H1 (cell line): ENCODE measurements at regions not wholly inside any gene's neighbourhood (a gene's known extent, or its start where the extent isn't known, plus 50 kb on each side); places are given as distances from the start of the nearest gene placed in this dataset.

Experiments
- CTCF ChIA-PET: fragments of 300-600 bp; sonication (Branson Sonifier 250); formaldehyde crosslinking; loops from one replicate; lab custom pipeline; 2021; ENCODE audit not compliant: partially characterized antibody; lab: Charles Lee
- POLR2A ChIA-PET: fragments of 300-600 bp; sonication (Branson Sonifier 250); formaldehyde crosslinking; loops from one replicate; lab custom pipeline; 2021; ENCODE audit warnings: inconsistent platforms; ENCODE audit not compliant: partially characterized antibody; lab: Charles Lee
- DNase-seq, 2 experiments: peaks; one replicate each; pipeline versions ENCODE4 v3.0.0 to v3.0.0-alpha.2; 2010 to 2022; ENCODE audit warnings: low spot score in 2 of 2, low read depth in 1 of 2, mixed read lengths in 1 of 2
- FAIRE-seq: peaks from 2 replicates; lab custom pipeline; 2011; peaks lifted over from hg19 to GRCh38; lab: Jason Lieb, UNC
- H2AFZ ChIP-seq: 2 replicates; pipeline ENCODE4 v1.8.1; 2012; ENCODE audit warnings: low read length, inconsistent platforms
- H2AK5ac ChIP-seq: 2 replicates; pipeline ENCODE4 v1.6.1; 2013; ENCODE audit warnings: low read depth, low read length
- H2BK120ac ChIP-seq: replicated peaks from 2 replicates; pipeline ENCODE3; 2013; ENCODE audit warnings: low read depth, low read length, inconsistent platforms
- H2BK12ac ChIP-seq: 2 replicates; pipeline ENCODE4 v1.6.1; 2013; ENCODE audit warnings: low read depth, low read length
- H2BK15ac ChIP-seq: 2 replicates; pipeline ENCODE4 v1.6.1; 2013; ENCODE audit warnings: low read length
- H2BK20ac ChIP-seq: 2 replicates; pipeline ENCODE4 v1.6.1; 2013; ENCODE audit warnings: low read length
- H2BK5ac ChIP-seq: 2 replicates; pipeline ENCODE4 v1.6.1; 2013; ENCODE audit warnings: low read depth, low read length
- H3K14ac ChIP-seq: 2 replicates; pipeline ENCODE4 v1.6.1; 2013; ENCODE audit warnings: inconsistent platforms; ENCODE audit not compliant: insufficient read length
- H3K18ac ChIP-seq: 2 replicates; pipeline ENCODE4 v1.6.1; 2013; ENCODE audit warnings: low read length; ENCODE audit errors: extremely low read depth
- H3K23ac ChIP-seq: 2 replicates; pipeline ENCODE4 v1.6.1; 2013; ENCODE audit warnings: inconsistent platforms; ENCODE audit not compliant: insufficient read length
- H3K23me2 ChIP-seq: 2 replicates; pipeline ENCODE4 v1.6.1; 2013; ENCODE audit warnings: low read depth, low read length
- H3K27ac ChIP-seq: 2 replicates; pipeline ENCODE4 v1.6.1; 2011; ENCODE audit warnings: low read depth, low read length, inconsistent platforms
- H3K27me3 ChIP-seq, 4 experiments: replicated peaks in 1 of 4; 1 replicate in 1 of 4; 2 replicates in 3 of 4; pipeline versions ENCODE4 v1.6.1 to v1.8.1; 2011 to 2013; ENCODE audit warnings: low read length in 3 of 4, mild to moderate bottlenecking in 3 of 4, inconsistent platforms in 2 of 4, mixed read lengths in 2 of 4, moderate library complexity in 1 of 4; ENCODE audit not compliant: control insufficient read depth in 3 of 4, insufficient read depth in 3 of 4; ENCODE audit errors: extremely low read depth in 1 of 4
- H3K36me3 ChIP-seq, 4 experiments: 2 replicates each; pipeline versions ENCODE4 v1.6.1 to v1.8.1; 2011 to 2013; ENCODE audit warnings: mild to moderate bottlenecking in 4 of 4, low read length in 3 of 4, moderate library complexity in 2 of 4, control low read depth in 1 of 4, inconsistent platforms in 1 of 4; ENCODE audit not compliant: insufficient read depth in 4 of 4, control insufficient read depth in 2 of 4
- H3K4ac ChIP-seq: replicated peaks from 2 replicates; pipeline ENCODE3; 2013; ENCODE audit warnings: low read length, low read depth, mixed read lengths, inconsistent platforms; ENCODE audit not compliant: insufficient read length
- H3K4me1 ChIP-seq, 4 experiments: replicated peaks in 1 of 4; 1 replicate in 1 of 4; 2 replicates in 3 of 4; pipeline versions ENCODE4 v1.6.1 to v1.8.1; 2011 to 2013; ENCODE audit warnings: low read length in 3 of 4, inconsistent platforms in 2 of 4, mixed read lengths in 1 of 4; ENCODE audit not compliant: insufficient read depth in 4 of 4, control insufficient read depth in 3 of 4
- H3K4me2 ChIP-seq, 2 experiments: 2 replicates each; pipeline versions ENCODE4 v1.6.1 to v1.8.1; 2011 to 2013; ENCODE audit warnings: low read depth in 2 of 2, low read length in 2 of 2, control low read depth in 1 of 2, inconsistent platforms in 1 of 2, mild to moderate bottlenecking in 1 of 2; ENCODE audit not compliant: insufficient read depth in 1 of 2
- H3K4me3 ChIP-seq, 4 experiments: fragments of 200-600, 300-600 bp in 1 of 4; sonication (generic), shearing (Covaris generic), sonication (Bioruptor Twin) in 1 of 4; 2 replicates each; pipeline versions ENCODE4 v1.5.1 to v1.8.1; 2011 to 2016; ENCODE audit warnings: low read length in 4 of 4, low read depth in 3 of 4, control low read depth in 2 of 4, inconsistent platforms in 2 of 4, mild to moderate bottlenecking in 2 of 4, mixed read lengths in 1 of 4, moderate library complexity in 1 of 4; ENCODE audit not compliant: insufficient read depth in 2 of 4; ENCODE audit errors: extremely low read depth in 1 of 4
- H3K56ac ChIP-seq: replicated peaks from 2 replicates; pipeline ENCODE3; 2013; ENCODE audit warnings: low read depth, mild to moderate bottlenecking, mixed read lengths, low read length, inconsistent platforms; ENCODE audit not compliant: insufficient read length
- H3K79me1 ChIP-seq: 2 replicates; pipeline ENCODE4 v1.6.1; 2013; ENCODE audit warnings: low read depth, low read length, control low read depth
- H3K79me2 ChIP-seq, 2 experiments: 2 replicates each; pipeline versions ENCODE4 v1.6.1 to v1.8.1; 2012 to 2013; ENCODE audit warnings: low read length in 2 of 2, mild to moderate bottlenecking in 2 of 2, inconsistent platforms in 1 of 2; ENCODE audit not compliant: insufficient read depth in 2 of 2, control insufficient read depth in 1 of 2
- H3K9ac ChIP-seq, 4 experiments: replicated peaks in 1 of 4; 1 replicate in 1 of 4; 2 replicates in 3 of 4; pipeline versions ENCODE4 v1.6.1 to v1.8.1; 2011 to 2013; ENCODE audit warnings: low read depth in 3 of 4, low read length in 3 of 4, control low read depth in 2 of 4, mild to moderate bottlenecking in 2 of 4, moderate library complexity in 2 of 4, inconsistent platforms in 1 of 4; ENCODE audit errors: extremely low read depth in 1 of 4
- H3K9me3 ChIP-seq, 2 experiments: 2 replicates each; pipeline versions ENCODE4 v1.6.1 to v1.8.1; 2012 to 2013; ENCODE audit warnings: mild to moderate bottlenecking in 2 of 2, moderate library complexity in 2 of 2, control low read depth in 1 of 2, inconsistent platforms in 1 of 2, low read depth in 1 of 2, low read length in 1 of 2, mixed read lengths in 1 of 2; ENCODE audit not compliant: insufficient read depth in 2 of 2
- H4K20me1 ChIP-seq, 2 experiments: replicated peaks in 1 of 2; 2 replicates each; pipeline versions ENCODE3 to v1.8.1; 2011 to 2013; ENCODE audit warnings: inconsistent platforms in 2 of 2, low read length in 2 of 2, mild to moderate bottlenecking in 1 of 2; ENCODE audit not compliant: insufficient read depth in 2 of 2, control insufficient read depth in 1 of 2
- H4K5ac ChIP-seq: 2 replicates; pipeline ENCODE4 v1.6.1; 2013; ENCODE audit warnings: low read length, low read depth, mixed read lengths, inconsistent platforms; ENCODE audit not compliant: insufficient read length
- H4K8ac ChIP-seq: 2 replicates; pipeline ENCODE4 v1.8.0; 2013; ENCODE audit warnings: mild to moderate bottlenecking, moderate library complexity, low read length, inconsistent platforms; ENCODE audit not compliant: insufficient read depth; ENCODE audit errors: extremely low read depth
- H4K91ac ChIP-seq: replicated peaks from 2 replicates; pipeline ENCODE3; 2013; ENCODE audit warnings: low read length, mixed read lengths, inconsistent platforms; ENCODE audit not compliant: insufficient read length
- BCL11A ChIP-seq, 2 experiments: IDR thresholded peaks; one replicate each; pipeline ENCODE4 v1.6.1; 2011; ENCODE audit warnings: low read depth in 2 of 2, low read length in 2 of 2, mild to moderate bottlenecking in 2 of 2
- CHD1 ChIP-seq: IDR thresholded peaks from 2 replicates; pipeline ENCODE4 v1.6.1; 2012; ENCODE audit warnings: low read depth, low read length, improper control_type of control experiment
- CTBP2 ChIP-seq: IDR thresholded peaks from 2 replicates; pipeline ENCODE4 v1.7.0; 2011; ENCODE audit warnings: borderline replicate concordance, mild to moderate bottlenecking, moderate library complexity, mixed read lengths, low read length; ENCODE audit not compliant: insufficient read depth, insufficient read length
- EZH2 ChIP-seq: fragments of 200-600 bp; sonication (generic); IDR thresholded peaks from 2 replicates; pipeline ENCODE4 v1.7.1; 2012; ENCODE audit warnings: low read depth, mild to moderate bottlenecking, moderate library complexity, low read length, inconsistent platforms; ENCODE audit not compliant: severe bottlenecking
- HDAC2 ChIP-seq, 2 experiments: fragments of 300-600 bp in 1 of 2; sonication (generic) in 1 of 2; IDR thresholded peaks; 2 replicates each; pipeline ENCODE4 v1.6.1; 2011 to 2012; ENCODE audit warnings: low read depth in 2 of 2, low read length in 2 of 2, mild to moderate bottlenecking in 2 of 2, moderate library complexity in 2 of 2, borderline replicate concordance in 1 of 2, inconsistent platforms in 1 of 2
- KDM1A ChIP-seq: fragments of 200-600, 300-600 bp; sonication (generic); IDR thresholded peaks from 2 replicates; pipeline ENCODE4 v1.7.1; 2016; ENCODE audit warnings: mild to moderate bottlenecking, low read length, borderline replicate concordance
- KDM5A ChIP-seq: fragments of 200-600 bp; IDR thresholded peaks from 2 replicates; pipeline ENCODE4 v1.7.1; 2012; ENCODE audit warnings: mild to moderate bottlenecking, low read length, inconsistent platforms, mixed read lengths
- NRF1 ChIP-seq: IDR thresholded peaks from 2 replicates; pipeline ENCODE4 v1.6.1; 2011; ENCODE audit warnings: mild to moderate bottlenecking, low read depth, low read length, improper control_type of control experiment
- POLR2A ChIP-seq, 2 experiments: IDR thresholded peaks; 1 replicate in 1 of 2; 2 replicates in 1 of 2; pipeline ENCODE4 v1.6.1; 2011; ENCODE audit warnings: low read depth in 2 of 2, low read length in 2 of 2, mild to moderate bottlenecking in 2 of 2; ENCODE audit errors: control extremely low read depth in 1 of 2
- POLR2AphosphoS5 ChIP-seq: IDR thresholded peaks from 2 replicates; pipeline ENCODE4 v1.6.1; 2011; ENCODE audit warnings: low read depth, low read length
- SIN3A ChIP-seq, 2 experiments: IDR thresholded peaks in 1 of 2; conservative IDR thresholded peaks in 1 of 2; 2 replicates each; pipeline ENCODE4 v1.6.1; 2011 to 2012; ENCODE audit warnings: low read length in 2 of 2, improper control_type of control experiment in 1 of 2, low read depth in 1 of 2, mild to moderate bottlenecking in 1 of 2
- SP1 ChIP-seq: IDR thresholded peaks from 2 replicates; pipeline ENCODE4 v1.6.1; 2011; ENCODE audit warnings: low read depth, low read length
- TAF1 ChIP-seq: IDR thresholded peaks from 2 replicates; pipeline ENCODE4 v1.6.1; 2011; ENCODE audit warnings: mild to moderate bottlenecking, low read depth, low read length
- WGBS, 2 experiments: shearing (Covaris generic) in 1 of 2; methylation state at CpG; one replicate each; pipeline versions ENCODE4 v1.1.6 to v1.1.7; 2013 to 2015; ENCODE audit warnings: low lambda C conversion rate in 2 of 2, mixed read lengths in 2 of 2, inconsistent platforms in 1 of 2, low coverage in 1 of 2, missing lambda C conversion rate in 1 of 2; ENCODE audit not compliant: insufficient replicate concordance in 2 of 2, insufficient coverage in 1 of 2, insufficient read length in 1 of 2; ENCODE audit errors: extremely low coverage in 1 of 2, missing lambda C conversion rate in 1 of 2; 5-methylcytosine and 5-hydroxymethylcytosine counted together
- TF ChIP-seq, protein P1 (sequence below): IDR thresholded peaks from 2 replicates; pipeline ENCODE4 v1.6.1; 2011; ENCODE audit warnings: low read length, improper control_type of control experiment

DNA sequence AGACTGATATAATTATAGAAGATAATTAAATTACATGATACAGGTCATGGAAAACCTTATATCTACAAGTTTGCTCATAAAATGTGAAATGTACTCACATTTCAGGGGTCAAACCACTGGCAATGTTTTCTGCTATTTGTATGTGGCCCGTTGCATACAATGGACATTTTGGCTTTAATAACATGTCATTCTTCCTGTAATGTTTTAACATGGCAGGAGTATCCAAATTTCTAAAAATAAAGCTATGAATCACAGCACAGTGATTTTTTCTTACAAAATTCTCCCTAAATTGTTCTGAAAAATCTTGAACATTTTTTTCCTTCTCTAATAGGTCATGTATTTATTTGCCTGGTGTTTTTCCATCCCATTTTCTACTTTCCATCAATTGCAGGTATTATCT lies 305.7 kb downstream of the SMOC2 start:
- no peak overlapping the region for H4K5ac ChIP-seq
- H3K4me2 ChIP-seq = no peak overlapping the region
- no peak overlapping the region for H3K4ac ChIP-seq
- H3K27ac ChIP-seq = no peak overlapping the region
- H2BK12ac ChIP-seq = no peak overlapping the region
- H3K79me1 ChIP-seq = no peaks in the 10 kb centered on the region
- no peak overlapping the region for H3K18ac ChIP-seq
- H4K20me1 ChIP-seq = no peaks in the 10 kb centered on the region
- no peak overlapping the region for H2AFZ ChIP-seq
- CTCF ChIA-PET = interaction anchor here (0.8 to 1.8 kb wide), 4 partner anchors 8 to 83 kb away, joined by 3 to 4 read pairs (median 3); no protein-coding TSS in a partner anchor
- no peaks in the 10 kb centered on the region for H3K79me2 ChIP-seq
- no peaks in the 10 kb centered on the region; a peak in 1 of 4 replicates for H3K9me3 ChIP-seq
- H3K27me3 ChIP-seq = no peaks in the 10 kb centered on the region
- H3K23me2 ChIP-seq = no peaks in the 10 kb centered on the region
- H4K8ac ChIP-seq = no peak overlapping the region
- H3K36me3 ChIP-seq = no peaks in the 10 kb centered on the region
- no peak overlapping the region for H3K4me3 ChIP-seq
- no peak overlapping the region for H2BK15ac ChIP-seq
- H2BK20ac ChIP-seq = no peak overlapping the region
- no peak overlapping the region for H2BK120ac ChIP-seq
- no peak overlapping the region for H3K23ac ChIP-seq
- no peak overlapping the region for H2AK5ac ChIP-seq
- no peaks in the 10 kb centered on the region for H3K4me1 ChIP-seq
- 91% methylated on average over 1 of the region's 1 CpG; no CpG with 5 or more reads in 1 of the 2 experiments for WGBS, 2 experiments
- no peak overlapping the region for H2BK5ac ChIP-seq
- H3K9ac ChIP-seq = no peak overlapping the region
- no peak for DNase-seq
- H4K91ac ChIP-seq = no peak overlapping the region
- H3K56ac ChIP-seq = no peak overlapping the region
- no peak overlapping the region for H3K14ac ChIP-seq
- POLR2A ChIA-PET = no interaction called here
- FAIRE-seq = no peak
- TF ChIP-seq SP1 = no peak
- no peak for TF ChIP-seq POLR2A (IDR thresholded peaks at IDR 0.05; ENCODE audit: control extremely low read depth in 1 of 2, low read depth in 2 of 2, low read length in 2 of 2)
- TF ChIP-seq HDAC2 (IDR thresholded peaks at IDR 0.05; ENCODE audit: borderline replicate concordance in 1 of 2, low read depth in 2 of 2, low read length in 2 of 2) = no peak
- TF ChIP-seq KDM5A = no peak
- TF ChIP-seq EZH2 = no peak
- TF ChIP-seq CTBP2 = no peak
- no peak for TF ChIP-seq BCL11A (IDR thresholded peaks at IDR 0.05; ENCODE audit: low read depth in 2 of 2, low read length in 2 of 2)
- no peak for TF ChIP-seq SIN3A (conservative IDR thresholded peaks at IDR 0.05 in 1 of 2, IDR thresholded peaks at IDR 0.05 in 1 of 2; ENCODE audit: low read depth in 1 of 2, low read length in 2 of 2)
- no peak for TF ChIP-seq NRF1
- no peak for TF ChIP-seq TAF1
- no peak for TF ChIP-seq KDM1A
- TF ChIP-seq, protein P1, sequence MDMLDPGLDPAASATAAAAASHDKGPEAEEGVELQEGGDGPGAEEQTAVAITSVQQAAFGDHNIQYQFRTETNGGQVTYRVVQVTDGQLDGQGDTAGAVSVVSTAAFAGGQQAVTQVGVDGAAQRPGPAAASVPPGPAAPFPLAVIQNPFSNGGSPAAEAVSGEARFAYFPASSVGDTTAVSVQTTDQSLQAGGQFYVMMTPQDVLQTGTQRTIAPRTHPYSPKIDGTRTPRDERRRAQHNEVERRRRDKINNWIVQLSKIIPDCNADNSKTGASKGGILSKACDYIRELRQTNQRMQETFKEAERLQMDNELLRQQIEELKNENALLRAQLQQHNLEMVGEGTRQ = no peak
- no peak for TF ChIP-seq CHD1
- no peak for TF ChIP-seq POLR2AphosphoS5
